IgD-negative memory B cell (primary cell): ENCODE measurements at regions not wholly inside any gene's neighbourhood (a gene's known extent, or its start where the extent isn't known, plus 50 kb on each side); places are given as distances from the start of the nearest gene placed in this dataset.
"Not testable (repeated sequence)": the region's sequence is repeated elsewhere in the genome, so short reads cannot be mapped to it uniquely, and the experiment has no call there.

ENCODE experiments used
- H3K27ac Mint-ChIP-seq, 3 donors: one replicate each; pipeline ENCODE4 v1.8.0; 2020 to 2022; ENCODE audit warnings: mild to moderate bottlenecking in 3 of 3, mixed read lengths in 3 of 3, moderate library complexity in 1 of 3
- H3K27me3 Mint-ChIP-seq: one replicate; pipeline ENCODE4 v1.8.0; 2021; ENCODE audit warnings: mixed read lengths
- H3K36me3 Mint-ChIP-seq: one replicate; pipeline ENCODE4 v1.8.0; 2020; ENCODE audit warnings: mild to moderate bottlenecking, mixed read lengths
- H3K4me1 Mint-ChIP-seq, 3 donors: one replicate each; pipeline ENCODE4 v1.8.0; 2020 to 2022; ENCODE audit warnings: mixed read lengths in 3 of 3, mild to moderate bottlenecking in 1 of 3
- H3K4me3 Mint-ChIP-seq, 4 donors: one replicate each; pipeline ENCODE4 v1.8.0; 2020 to 2022; ENCODE audit warnings: mild to moderate bottlenecking in 4 of 4, mixed read lengths in 4 of 4, moderate library complexity in 3 of 4
- H3K9me3 Mint-ChIP-seq, 3 donors: one replicate each; pipeline ENCODE4 v1.8.0; 2020 to 2021; ENCODE audit warnings: mixed read lengths in 3 of 3, mild to moderate bottlenecking in 1 of 3

DNA sequence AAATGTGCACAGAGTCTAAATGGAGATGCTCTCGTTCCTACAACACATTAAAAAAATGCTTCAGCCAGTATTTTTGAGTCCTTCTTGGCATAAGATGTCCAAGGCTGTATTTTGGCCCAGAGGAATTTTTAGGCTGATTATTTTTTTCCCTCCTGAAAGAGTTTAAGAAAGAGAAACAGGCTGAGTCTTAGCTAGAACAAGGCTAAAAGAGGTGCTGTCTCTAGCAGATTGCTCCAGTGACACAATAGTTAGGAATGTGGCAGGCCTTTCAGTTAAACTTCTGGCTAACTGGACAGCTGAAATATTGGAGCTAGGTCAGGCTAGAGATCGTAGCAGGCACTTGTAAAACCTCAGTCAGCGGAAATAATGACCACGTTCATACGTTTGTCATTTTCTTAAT lies 271.4 kb upstream of the RARB start:
- H3K4me1 Mint-ChIP-seq: no peaks in the 10 kb centered on the region
- no peaks in the 10 kb centered on the region for H3K27me3 Mint-ChIP-seq
- H3K9me3 Mint-ChIP-seq: peaks cover 0 to 4% (median 3%) of the 10 kb centered on the region in 3 donors
- H3K36me3 Mint-ChIP-seq: no peaks in the 10 kb centered on the region
- H3K27ac Mint-ChIP-seq: no peak overlapping the region
- H3K4me3 Mint-ChIP-seq: no peak overlapping the region

DNA sequence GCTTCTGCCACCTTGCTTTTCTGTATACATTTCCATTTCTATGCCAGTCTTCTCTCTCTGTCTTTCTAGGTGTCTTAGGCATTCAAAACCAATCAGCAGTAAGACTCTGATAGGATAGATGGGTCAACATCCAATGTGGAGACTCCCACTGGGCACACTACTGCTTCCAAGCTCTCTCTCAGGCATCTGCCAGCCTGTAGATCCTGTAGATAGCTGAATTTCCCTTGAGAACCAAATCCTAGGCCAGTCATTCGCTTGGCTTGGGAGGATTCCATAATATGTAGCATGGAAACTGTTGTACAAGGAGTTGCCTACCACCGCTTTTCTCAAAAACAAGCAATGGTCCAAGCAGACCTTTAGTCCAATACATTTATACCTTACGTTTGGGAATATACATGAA lies 262.8 kb upstream of the RARB start:
- Mint-ChIP-seq H3K4me3 (no peak overlapping the region), H3K36me3 (peaks cover 1% of the 10 kb centered on the region), H3K4me1 (no peaks in the 10 kb centered on the region), H3K9me3 (peaks cover 0 to 4% (median 3%) of the 10 kb centered on the region in 3 donors), H3K27me3 (no peaks in the 10 kb centered on the region), H3K27ac (no peak overlapping the region)

DNA sequence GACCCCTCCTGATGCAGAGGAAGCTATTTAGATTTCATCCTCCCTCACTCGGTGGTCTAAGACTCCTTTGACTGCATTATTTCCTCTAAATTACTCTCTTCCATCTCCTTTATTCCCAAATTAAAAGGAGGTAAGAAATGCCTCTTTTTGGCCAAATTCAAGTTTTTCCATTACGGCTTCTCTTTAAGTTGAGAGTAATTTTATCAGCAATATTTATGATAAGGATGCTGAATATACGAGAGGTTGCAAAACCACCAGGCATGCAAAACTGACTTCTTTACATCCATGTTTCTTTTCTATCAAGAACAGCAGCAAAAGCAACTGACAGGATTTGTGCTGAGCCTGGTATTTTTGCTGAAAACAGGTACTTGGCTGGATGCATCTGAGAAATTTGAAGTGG lies 262.0 kb upstream of the RARB start:
- H3K4me3 Mint-ChIP-seq: no peak overlapping the region
- no peak overlapping the region for H3K27ac Mint-ChIP-seq
- H3K4me1 Mint-ChIP-seq: no peaks in the 10 kb centered on the region
- H3K27me3 Mint-ChIP-seq: no peaks in the 10 kb centered on the region
- H3K9me3 Mint-ChIP-seq: peaks cover 0 to 4% (median 3%) of the 10 kb centered on the region in 3 donors
- H3K36me3 Mint-ChIP-seq: peaks cover 1% of the 10 kb centered on the region

DNA sequence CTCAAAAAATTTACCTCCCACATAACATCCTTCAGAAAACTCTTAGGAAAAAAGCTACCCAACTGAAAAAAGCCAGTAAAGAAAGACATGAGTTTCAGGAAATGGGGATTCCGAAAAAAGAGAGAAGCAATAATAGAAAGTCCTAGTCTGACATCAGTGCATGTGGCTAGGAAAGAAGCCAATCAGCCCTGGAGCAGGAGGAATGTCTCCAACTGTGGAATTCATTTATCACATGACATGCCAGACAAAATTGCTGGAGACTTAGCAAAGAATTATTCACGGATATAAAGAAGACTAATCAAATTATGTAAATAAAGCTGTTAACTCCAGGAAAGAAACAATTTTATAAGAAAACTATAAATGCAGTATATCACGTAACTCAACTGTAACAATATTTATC lies 258.9 kb upstream of the RARB start:
- no peak overlapping the region for H3K4me3 Mint-ChIP-seq
- peaks cover 0 to 4% (median 3%) of the 10 kb centered on the region in 3 donors for H3K9me3 Mint-ChIP-seq
- H3K36me3 Mint-ChIP-seq: peaks cover 1% of the 10 kb centered on the region

DNA sequence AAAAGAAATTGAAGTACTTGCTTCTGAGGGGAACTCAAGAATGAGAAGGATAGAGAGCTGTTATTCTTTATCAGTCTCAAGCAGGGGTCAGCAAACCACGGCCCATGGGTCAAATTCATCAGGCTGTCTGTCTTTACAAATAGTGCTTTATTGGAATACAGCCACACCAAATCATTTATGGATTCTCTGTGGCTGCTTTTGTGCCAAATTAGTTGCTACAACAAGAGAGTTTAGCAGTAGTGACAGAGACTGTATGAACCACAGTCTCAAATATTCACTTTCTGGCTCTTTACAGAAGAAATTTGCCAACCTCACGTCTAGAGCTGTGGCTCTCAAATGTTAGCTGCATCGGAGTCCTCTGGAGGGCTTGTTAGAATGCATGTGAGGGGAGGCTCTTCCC lies 258.0 kb upstream of the RARB start:
- H3K27me3 Mint-ChIP-seq: no peaks in the 10 kb centered on the region
- H3K4me1 Mint-ChIP-seq: no peaks in the 10 kb centered on the region
- H3K27ac Mint-ChIP-seq: no peak overlapping the region
- H3K36me3 Mint-ChIP-seq: peaks cover 1% of the 10 kb centered on the region
- H3K9me3 Mint-ChIP-seq: peaks cover 0 to 7% (median 3%) of the 10 kb centered on the region in 3 donors
- H3K4me3 Mint-ChIP-seq: no peak overlapping the region

More for the DNA sequence above, 258.9 kb upstream of the RARB start:
- Mint-ChIP-seq H3K27ac (no peak overlapping the region), H3K27me3 (no peaks in the 10 kb centered on the region), H3K4me1 (no peaks in the 10 kb centered on the region)

DNA sequence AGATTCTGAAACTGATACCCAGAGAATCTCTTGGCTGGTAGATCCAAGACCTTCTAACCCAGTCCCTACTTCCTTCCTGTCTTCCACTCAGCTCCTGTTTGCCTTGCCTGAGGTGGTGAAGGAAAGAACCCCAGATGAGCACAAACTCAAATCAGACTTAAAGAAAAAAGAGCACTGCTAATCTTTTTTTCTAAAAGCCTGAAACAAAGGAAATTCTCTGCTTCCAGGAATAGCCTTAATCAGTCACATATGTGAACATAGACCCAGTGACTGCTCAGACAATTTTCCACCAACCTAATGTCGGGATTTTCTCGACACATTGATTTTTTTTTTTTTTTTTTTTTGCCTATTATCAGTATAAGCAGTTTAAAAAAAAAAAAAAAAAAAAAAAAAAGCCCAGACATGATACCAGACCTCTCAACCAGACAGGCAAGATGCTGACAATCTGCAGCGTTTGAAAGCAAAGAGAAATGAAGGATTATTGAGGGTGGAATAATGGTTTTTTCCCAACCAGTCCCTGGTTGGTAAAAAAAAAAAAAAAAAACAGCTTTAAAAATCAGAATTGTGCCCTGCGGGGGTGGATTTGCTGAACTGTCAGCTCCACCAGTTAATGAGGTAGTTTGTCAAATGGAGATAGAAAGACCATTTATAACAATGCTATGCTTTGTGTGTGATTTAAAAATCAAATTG lies 256.8 kb upstream of the RARB start:
- Mint-ChIP-seq H3K27ac (no peak overlapping the region), H3K27me3 (no peaks in the 10 kb centered on the region), H3K4me1 (no peaks in the 10 kb centered on the region), H3K4me3 (no peak overlapping the region), H3K36me3 (peaks cover 1% of the 10 kb centered on the region), H3K9me3 (peaks cover 2 to 11% (median 3%) of the 10 kb centered on the region in 3 donors)

DNA sequence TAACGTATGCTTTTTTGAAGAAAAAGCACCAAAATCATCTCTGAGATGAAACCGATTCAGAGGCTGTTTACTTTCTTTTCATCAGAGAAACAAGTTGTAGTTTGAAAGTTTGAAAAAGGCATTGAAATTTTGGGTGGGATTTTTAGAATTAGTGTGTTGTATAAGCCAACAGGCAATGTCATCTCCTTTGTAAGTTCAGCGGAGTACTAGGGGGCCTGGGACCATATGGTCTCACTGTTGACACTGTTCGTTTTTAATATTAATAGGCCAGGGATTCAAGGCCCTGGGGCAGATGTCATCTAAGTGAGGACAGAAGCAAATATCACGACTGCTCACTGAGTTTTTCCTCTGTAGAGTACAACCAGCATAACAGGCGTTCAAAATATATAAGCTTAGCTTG lies 256.2 kb upstream of the RARB start:
- Mint-ChIP-seq H3K4me1 (no peaks in the 10 kb centered on the region), H3K9me3 (peaks cover 2 to 8% (median 3%) of the 10 kb centered on the region in 3 donors), H3K27me3 (no peaks in the 10 kb centered on the region), H3K4me3 (no peak overlapping the region), H3K36me3 (peaks cover 1% of the 10 kb centered on the region), H3K27ac (no peak overlapping the region)

DNA sequence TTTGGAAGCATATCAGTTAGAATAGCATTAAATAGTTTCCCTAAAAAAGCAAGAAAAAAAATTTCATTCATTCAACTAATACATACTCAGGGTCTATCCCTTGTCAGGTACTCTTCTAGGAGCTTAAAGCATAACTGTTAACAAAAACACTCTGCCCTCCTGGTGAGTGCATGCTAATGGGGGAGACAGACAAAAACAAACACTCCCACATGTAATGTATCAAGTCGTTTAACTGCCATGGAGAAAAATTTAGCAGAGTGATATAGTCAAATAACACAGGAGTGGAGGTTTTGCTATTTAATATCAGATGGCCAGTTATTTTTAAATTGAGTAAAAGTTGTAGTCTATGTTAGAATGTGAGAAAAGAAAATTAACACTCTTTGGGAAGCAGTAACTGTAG lies 254.5 kb upstream of the RARB start:
- Mint-ChIP-seq H3K27me3 (no peaks in the 10 kb centered on the region), H3K36me3 (no peaks in the 10 kb centered on the region), H3K27ac (no peak overlapping the region)

DNA sequence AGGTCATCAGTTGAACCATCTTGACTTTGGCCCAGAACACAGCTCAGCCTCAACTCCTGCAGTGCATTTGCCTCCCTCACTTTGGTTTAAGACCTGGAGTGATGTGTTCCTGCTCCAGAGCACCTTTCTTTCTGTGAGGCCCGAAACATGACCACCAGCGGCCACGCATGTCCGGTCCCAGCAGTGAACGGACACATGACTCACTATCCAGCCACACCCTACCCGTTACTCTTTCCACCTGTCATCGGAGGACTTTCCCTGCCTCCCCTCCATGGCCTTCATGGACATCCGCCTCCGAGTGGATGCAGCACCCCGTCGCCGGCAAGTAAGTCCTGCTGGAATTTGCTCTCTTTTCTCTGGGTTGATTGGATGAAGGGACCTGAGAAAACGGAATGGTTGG lies 253.8 kb upstream of the RARB start:
- no peaks in the 10 kb centered on the region for H3K36me3 Mint-ChIP-seq
- H3K27ac Mint-ChIP-seq: no peak overlapping the region
- H3K4me1 Mint-ChIP-seq: no peaks in the 10 kb centered on the region
- H3K4me3 Mint-ChIP-seq: no peak overlapping the region
- peaks cover 0 to 8% (median 2%) of the 10 kb centered on the region in 3 donors for H3K9me3 Mint-ChIP-seq
- H3K27me3 Mint-ChIP-seq: no peaks in the 10 kb centered on the region

More for the DNA sequence above, 254.5 kb upstream of the RARB start:
- Mint-ChIP-seq H3K4me1 (no peaks in the 10 kb centered on the region), H3K9me3 (peaks cover 0 to 8% (median 2%) of the 10 kb centered on the region in 3 donors), H3K4me3 (no peak overlapping the region)

DNA sequence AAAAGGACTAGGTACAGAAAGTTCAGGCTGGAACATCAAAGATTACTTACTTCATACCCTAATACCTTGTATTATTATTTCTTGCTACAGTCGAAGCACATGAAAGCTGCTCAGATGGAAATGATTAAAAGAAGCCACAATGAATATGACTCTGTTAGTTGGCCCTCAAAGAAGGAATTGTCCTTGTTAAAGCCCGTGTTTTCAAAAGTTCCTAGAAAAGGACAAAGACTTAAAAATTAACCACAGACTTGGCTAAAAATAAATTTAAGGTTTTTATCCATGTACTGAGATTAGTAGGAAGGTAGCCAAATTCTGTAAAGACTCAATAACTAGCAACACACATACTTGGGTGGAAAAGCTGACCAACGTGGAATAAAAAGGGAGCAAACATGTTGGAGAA lies 251.0 kb upstream of the RARB start:
- Mint-ChIP-seq H3K36me3 (no peaks in the 10 kb centered on the region), H3K4me1 (no peaks in the 10 kb centered on the region), H3K4me3 (no peak overlapping the region)

DNA sequence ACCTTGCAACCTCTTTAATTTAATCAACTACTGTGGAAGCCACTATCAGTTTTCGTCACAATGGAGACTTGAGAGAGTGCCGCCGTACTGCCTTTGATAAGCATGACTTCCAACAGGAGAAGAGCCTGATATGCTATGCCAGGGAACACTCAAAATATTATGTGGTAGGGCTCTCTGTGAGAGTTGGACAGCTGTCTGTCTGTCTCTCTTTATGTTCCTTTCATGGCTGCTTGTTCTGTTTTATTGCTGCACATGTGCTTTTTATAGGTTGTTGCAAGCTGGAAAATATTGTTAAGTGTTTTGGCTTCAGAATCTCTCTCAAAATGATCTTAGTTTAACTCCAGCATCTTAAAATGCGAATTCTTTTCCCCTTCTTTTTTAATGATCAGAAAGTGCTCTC lies 249.4 kb upstream of the RARB start:
- Mint-ChIP-seq H3K27me3 (no peaks in the 10 kb centered on the region), H3K9me3 (peaks cover 0 to 8% (median 5%) of the 10 kb centered on the region in 3 donors), H3K36me3 (no peaks in the 10 kb centered on the region), H3K4me3 (no peak overlapping the region), H3K27ac (no peak overlapping the region), H3K4me1 (no peaks in the 10 kb centered on the region)

More for the DNA sequence above, 251.0 kb upstream of the RARB start:
- peaks cover 0 to 8% (median 3%) of the 10 kb centered on the region in 3 donors for H3K9me3 Mint-ChIP-seq
- no peak overlapping the region for H3K27ac Mint-ChIP-seq
- no peaks in the 10 kb centered on the region for H3K27me3 Mint-ChIP-seq

DNA sequence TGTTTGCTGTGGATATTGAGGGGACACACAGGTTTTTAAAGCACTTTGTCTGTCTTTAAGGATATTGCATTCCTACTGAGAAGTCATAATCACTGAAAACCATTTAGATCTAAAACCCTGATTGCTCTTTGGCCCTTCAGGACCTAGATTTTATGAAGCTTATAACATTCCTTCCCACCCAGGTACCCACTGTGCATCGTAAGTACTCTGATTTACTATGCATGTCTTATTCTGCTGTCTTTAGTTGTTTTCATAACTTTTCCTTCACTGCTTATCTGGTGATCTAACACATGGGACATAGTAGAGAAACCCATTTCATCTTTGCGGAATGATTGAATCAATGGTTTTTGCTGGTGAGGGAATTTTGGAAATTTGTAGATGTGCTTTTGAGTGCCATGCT lies 247.0 kb upstream of the RARB start:
- no peaks in the 10 kb centered on the region for H3K27me3 Mint-ChIP-seq
- H3K4me3 Mint-ChIP-seq: no peak overlapping the region
- H3K36me3 Mint-ChIP-seq: no peaks in the 10 kb centered on the region
- H3K4me1 Mint-ChIP-seq: no peaks in the 10 kb centered on the region
- no peak overlapping the region for H3K27ac Mint-ChIP-seq
- peaks cover 0 to 4% (median 0%) of the 10 kb centered on the region in 3 donors for H3K9me3 Mint-ChIP-seq

DNA sequence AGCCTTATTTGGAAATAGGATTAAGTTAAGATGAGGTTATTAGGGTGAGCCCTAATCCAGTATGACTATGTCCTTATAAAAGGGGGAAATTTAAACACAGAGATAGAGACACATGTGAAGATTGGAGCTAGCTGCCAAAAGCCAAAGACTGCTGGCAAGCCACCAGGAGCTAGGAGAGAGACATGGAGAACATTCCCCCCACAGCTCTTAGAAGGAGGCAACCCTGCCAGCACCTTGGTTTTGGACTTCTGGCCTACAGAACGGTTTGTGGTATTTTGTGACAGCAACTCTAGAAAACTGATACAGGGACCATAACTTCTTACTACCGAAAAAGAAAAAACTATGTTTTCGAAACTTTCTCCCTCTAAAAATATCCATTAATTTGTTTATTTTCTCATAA lies 245.3 kb upstream of the RARB start:
- H3K27ac Mint-ChIP-seq: no peak overlapping the region
- H3K36me3 Mint-ChIP-seq: no peaks in the 10 kb centered on the region
- H3K27me3 Mint-ChIP-seq: no peaks in the 10 kb centered on the region
- H3K4me3 Mint-ChIP-seq: no peak overlapping the region
- no peaks in the 10 kb centered on the region for H3K4me1 Mint-ChIP-seq
- H3K9me3 Mint-ChIP-seq: peaks cover 0 to 4% (median 0%) of the 10 kb centered on the region in 3 donors

DNA sequence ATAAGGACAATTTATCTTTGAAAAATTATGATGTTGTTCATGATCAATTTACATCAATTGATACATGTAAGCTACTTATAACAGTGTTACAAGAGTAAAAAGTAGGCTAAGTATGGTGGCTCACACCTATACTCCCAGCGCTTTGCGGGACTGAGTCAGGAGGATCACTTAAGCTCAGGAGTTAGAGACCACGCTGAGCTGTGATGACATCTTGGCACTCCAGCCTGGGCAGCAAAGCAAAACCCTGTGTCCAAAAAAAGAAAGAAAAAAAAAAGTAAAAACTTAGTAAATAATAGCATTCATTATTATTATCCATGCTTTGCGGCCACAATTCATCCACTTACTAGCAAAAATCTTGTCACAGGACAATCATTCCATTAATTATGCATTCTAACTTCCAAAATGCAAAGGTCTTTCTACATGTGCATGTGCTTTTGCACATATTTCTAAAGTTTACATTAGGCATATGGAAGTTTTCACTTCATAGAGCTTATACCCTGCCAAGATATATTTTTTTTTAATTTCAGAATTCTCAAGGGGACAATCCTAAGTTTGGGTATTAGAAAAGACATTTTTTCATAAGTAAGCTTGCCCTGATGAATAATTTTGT lies 243.3 kb upstream of the RARB start:
- H3K4me1 Mint-ChIP-seq: no peaks in the 10 kb centered on the region
- H3K9me3 Mint-ChIP-seq: peaks cover 0 to 7% (median 3%) of the 10 kb centered on the region in 3 donors
- H3K4me3 Mint-ChIP-seq: no peak overlapping the region
- H3K27ac Mint-ChIP-seq: no peak overlapping the region
- H3K36me3 Mint-ChIP-seq: no peaks in the 10 kb centered on the region
- no peaks in the 10 kb centered on the region for H3K27me3 Mint-ChIP-seq

DNA sequence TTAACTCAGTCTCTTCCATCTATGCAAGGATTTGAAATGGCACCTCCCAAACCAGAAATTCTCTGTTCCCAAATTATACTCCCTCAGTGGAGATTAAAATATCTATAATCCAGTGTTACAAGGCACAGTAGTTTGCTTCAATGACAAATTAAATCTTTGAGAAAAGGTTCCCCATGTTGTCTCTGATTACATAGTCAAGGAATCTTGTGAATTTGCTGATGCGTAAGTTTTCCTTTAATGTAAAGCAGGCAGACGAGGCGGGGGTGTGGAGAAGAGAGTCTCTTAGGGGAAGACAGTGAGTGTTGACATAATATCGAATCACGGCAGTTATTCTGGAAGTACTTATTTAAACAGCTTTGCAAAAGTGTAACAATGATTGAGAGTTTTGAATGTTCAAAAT lies 236.4 kb upstream of the RARB start:
- Mint-ChIP-seq H3K4me3 (no peak overlapping the region), H3K27me3 (no peaks in the 10 kb centered on the region), H3K4me1 (no peaks in the 10 kb centered on the region), H3K27ac (no peak overlapping the region), H3K9me3 (peaks cover 3 to 10% (median 8%) of the 10 kb centered on the region in 3 donors), H3K36me3 (no peaks in the 10 kb centered on the region)

DNA sequence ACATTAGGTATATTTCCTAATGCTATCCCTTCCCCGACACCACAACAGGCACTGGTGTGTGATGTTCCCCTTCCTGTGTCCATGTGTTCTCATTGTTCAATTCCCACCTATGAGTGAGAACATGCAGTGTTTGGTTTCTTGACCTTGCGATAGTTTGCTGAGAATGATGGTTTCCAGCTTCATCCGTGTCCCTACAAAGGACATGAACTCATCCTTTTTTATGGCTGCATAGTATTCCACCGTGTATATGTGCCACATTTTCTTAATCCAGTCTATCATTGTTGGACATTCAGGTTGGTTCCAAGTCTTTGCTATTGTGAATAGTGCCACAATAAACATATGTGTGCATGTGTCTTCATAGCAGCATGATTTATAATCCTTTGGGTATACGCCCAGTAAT lies 228.5 kb upstream of the RARB start:
- not testable (repeated sequence) for H3K36me3 Mint-ChIP-seq, H3K27me3 Mint-ChIP-seq, H3K27ac Mint-ChIP-seq, H3K4me1 Mint-ChIP-seq, H3K4me3 Mint-ChIP-seq
- peaks cover 2 to 27% (median 23%) of the 10 kb centered on the region in 3 donors for H3K9me3 Mint-ChIP-seq
